NCI-H82 (cell line): ENCODE measurements at regions not wholly inside any gene's neighbourhood (a gene's known extent, or its start where the extent isn't known, plus 50 kb on each side); places are given as distances from the start of the nearest gene placed in this dataset.
"Not testable (repeated sequence)": the region's sequence is repeated elsewhere in the genome, so short reads cannot be mapped to it uniquely, and the experiment has no call there.

Experiments used
- DNase-seq: peaks from one replicate; lab custom pipeline; 2025; lab: John Stamatoyannopoulos, UW

DNA sequence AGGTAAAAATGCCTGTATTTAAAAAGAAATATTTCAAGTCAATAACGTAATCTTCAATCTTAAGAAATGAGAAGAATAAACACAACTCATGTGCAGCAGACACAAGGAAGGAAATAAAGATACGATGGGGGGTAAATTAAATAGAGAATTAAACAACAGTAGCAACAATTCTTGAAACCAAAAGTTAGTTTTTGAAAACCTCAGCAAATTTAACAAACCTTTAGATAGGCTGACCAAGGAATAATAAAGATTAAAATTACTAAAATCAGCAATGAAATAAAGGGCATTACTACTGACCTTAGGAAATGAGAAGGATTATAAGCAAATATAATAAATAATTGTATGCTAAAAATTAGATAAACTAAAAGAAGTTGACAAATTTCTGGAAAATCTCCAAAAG, 178.9 kb downstream of the RTP5 start:
- DNase-seq, result no peak

DNA sequence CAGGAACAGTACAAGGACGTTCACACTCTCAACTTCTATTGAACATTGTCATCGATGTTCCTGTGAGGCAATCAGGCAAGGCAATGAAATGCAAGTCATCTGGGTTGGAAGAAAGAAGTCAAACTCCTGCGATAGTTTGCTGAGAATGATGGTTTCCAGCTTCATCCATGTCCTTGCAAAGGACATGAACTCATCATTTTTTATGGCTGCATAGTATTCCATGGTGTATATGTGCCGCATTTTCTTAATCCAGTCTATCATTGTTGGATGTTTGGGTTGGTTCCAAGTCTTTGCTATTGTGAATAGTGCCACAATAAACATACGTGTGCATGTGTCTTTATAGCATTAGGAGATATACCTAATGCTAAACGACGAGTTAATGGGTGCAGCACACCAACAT, 180.0 kb downstream of the RTP5 start:
- DNase-seq, result not testable (repeated sequence)

GRCh38 chr2:242051463-242051862, 181.9 kb downstream of the RTP5 start:
- no peak for DNase-seq

DNA sequence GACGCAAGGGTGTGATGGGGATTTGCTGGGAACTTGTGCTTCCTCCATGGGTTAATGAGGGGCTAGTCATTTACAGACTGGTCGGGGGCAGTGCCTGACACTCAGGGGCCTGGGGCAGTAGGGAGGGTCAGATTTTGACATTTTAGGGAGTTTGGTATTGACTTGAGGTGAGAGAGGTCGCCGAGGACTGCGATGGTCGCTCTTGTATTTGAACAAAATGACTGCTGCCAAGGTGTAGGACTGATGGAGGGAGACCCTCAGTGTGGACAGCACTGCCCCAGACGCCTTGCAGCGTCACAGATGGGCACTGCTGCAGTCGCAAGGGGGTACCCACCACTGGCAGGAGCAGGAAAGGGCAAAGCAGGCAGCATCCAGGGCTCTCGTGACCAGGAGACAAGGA, 182.9 kb downstream of the RTP5 start:
- no peak for DNase-seq

DNA sequence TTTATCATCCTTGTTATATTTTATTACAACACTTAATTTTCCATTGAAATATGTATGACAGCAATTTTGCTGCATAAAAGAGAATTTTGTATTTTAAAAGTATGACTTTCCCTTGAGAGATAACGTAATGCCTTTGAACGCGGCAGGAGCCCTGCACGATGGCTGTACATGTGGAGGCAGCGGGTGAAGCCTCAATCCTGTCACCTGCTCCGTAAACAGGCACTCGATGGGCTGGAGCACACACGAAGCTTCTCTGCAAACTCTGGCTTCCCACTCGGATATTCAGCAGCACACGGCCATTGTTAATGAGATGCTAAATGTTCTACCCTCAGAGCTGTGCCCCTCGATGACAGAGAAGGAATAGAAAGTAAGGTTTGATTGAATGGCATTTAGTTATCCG, 184.4 kb downstream of the RTP5 start:
- no peak for DNase-seq

GRCh38 chr2:242054406-242054805, 184.9 kb downstream of the RTP5 start:
- no peak for DNase-seq

DNA sequence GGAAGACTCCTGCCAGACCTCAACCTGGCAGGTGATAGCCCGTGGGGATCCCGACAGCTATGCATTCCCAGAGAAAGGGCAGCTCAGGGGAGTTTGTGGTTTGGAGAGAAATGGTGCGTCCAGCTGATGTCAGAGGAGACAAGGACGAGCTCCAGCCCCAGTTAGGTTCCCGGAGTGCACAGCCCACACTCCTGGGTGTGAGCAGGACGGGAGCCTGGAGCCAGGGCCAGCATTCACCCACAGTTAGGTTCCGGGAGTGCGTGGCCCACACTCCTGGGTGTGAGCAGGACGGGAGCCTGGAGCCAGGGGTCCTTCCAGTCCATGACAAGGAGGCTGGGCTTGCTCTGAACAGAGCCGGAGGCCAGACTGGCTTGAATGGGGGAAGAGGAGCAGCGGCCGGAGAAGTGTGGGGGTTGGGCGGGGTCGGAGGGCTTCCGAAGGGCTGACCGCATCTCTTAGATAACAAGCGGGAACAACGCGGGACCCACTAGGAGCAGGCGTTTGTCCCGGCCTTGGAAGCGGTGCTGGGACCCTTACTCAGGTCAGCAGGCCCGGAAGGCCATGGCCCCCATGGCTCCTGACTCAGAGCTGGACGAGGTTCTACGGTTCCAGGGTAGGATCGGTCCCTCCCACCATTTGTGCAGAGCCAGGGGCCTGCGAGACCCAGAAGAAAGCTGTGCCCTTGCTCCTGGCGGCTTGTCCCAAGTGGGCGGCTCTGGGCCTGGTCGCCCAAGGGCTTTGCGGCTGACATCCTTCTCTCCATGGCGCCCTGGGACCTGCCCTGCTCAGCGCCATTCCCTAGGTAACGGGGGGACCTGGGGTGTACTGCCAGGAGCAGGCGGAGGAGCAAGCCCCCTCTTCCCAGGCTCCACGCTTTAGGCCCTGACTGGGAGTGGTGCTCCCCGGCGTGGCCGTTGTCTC, 185.6 kb downstream of the RTP5 start:
- no peak for DNase-seq

GRCh38 chr2:242056026-242056425, 186.5 kb downstream of the RTP5 start:
- DNase-seq, result no peak

- no peak for DNase-seq
These were observed 187.3 kb downstream of the RTP5 start for GRCh38 chr2:242056785-242057184.

DNA sequence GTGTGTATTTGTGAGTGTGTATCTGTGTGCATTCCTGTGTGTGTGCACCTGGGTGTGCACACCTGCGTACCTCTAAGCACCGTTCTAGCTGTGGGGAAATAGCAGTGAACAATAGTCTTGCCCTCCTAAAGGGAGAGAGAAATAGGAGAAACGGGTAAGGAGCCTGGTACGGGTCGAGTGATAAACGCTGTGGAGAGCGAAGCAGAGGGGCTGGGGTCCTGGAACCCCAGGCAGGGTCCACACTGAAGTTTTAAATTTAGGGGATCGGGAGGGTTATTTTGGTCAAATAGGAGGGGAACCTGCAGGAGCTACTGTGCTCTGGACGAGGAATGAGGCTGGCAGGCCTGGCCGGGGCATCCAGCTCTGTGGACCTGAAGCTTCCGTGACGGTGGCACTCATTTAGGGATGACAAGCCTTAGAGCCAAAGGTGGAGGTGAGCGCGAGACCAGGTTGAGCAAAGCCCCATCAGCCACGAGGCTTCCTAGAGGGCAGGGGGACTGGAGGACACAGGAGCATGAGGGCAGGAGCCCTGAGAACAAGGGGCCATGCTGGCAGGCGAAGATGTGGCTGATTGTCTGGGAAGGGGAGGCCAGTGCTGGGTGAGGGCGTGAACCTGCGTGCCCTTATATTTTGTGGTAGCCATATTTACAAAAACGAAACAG, 188.0 kb downstream of the RTP5 start:
- no peak for DNase-seq

GRCh38 chr2:242058116-242058680, 188.7 kb downstream of the RTP5 start:
- DNase-seq, result no peak

DNA sequence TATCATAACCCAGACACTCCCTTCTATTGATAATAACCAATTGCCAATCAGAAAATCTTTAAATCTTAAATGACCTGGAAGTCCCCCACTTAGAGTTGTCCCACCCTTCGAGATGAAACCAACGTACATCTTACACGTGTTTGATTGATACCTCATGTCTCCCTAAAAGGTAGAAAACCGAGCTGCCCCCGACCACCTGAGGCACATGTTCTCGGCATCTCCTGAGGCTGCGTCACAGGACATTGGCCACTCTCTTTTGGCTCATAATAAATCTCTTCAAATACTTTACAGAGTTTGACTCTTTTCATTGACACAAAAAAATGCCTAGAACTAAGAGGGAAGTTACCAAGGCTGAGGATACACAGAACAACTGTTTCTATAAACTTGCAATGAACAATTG, 190.0 kb downstream of the RTP5 start:
- no peak for DNase-seq

DNA sequence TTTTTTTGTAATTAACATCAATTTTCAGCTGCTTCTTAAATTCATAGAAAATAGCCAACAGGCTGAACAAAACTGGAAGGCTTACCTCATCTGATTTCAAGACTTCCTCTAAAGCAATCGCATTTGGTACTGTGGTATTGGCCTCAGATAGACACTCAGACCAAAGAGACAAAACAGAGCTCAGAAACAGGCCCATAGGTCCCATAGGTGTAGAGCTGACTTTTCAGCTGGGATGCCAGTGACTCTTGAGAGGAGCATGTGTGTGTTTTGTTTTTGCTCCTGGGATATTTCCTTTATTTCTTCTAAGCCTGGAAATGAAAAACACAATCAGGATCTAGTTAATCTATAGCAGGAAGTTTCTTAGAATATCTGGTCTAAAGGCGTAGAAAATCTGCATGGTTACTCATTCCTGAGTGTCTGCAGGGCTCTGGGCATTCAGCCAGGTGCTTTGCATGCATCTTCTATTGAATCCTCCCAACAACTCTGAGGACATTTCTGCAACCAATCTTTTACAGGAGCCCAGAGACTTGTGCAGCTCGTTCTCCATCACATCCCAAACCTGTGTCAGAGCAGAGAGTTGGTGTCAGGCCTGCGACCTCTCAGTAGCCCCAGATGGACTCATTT, 190.8 kb downstream of the RTP5 start:
- DNase-seq, result no peak

DNA sequence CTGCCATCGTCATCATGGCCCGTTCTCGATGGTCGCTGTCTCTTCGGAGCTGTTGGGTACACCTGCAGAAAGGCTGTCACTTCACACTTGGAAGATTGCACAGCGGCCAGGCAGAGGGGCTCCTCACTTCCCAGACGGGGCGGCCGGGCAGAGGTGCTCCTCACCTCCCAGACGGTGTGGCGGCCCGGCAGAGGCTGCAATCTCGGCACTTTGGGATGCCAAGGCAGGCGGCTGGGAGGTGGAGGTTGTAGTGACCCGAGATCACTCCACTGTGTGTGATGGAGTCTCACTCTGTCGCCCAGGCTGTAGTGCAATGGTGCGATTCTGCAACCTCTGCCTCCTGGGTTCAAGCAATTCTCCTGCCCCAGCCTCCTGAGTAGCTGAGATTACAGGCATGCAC, 192.4 kb downstream of the RTP5 start:
- DNase-seq, result not testable (repeated sequence)

GRCh38 chr2:242063436-242063835, 193.9 kb downstream of the RTP5 start:
- DNase-seq, result no peak

- no peak for DNase-seq
These were observed 194.3 kb downstream of the RTP5 start for GRCh38 chr2:242063850-242064249.

DNA sequence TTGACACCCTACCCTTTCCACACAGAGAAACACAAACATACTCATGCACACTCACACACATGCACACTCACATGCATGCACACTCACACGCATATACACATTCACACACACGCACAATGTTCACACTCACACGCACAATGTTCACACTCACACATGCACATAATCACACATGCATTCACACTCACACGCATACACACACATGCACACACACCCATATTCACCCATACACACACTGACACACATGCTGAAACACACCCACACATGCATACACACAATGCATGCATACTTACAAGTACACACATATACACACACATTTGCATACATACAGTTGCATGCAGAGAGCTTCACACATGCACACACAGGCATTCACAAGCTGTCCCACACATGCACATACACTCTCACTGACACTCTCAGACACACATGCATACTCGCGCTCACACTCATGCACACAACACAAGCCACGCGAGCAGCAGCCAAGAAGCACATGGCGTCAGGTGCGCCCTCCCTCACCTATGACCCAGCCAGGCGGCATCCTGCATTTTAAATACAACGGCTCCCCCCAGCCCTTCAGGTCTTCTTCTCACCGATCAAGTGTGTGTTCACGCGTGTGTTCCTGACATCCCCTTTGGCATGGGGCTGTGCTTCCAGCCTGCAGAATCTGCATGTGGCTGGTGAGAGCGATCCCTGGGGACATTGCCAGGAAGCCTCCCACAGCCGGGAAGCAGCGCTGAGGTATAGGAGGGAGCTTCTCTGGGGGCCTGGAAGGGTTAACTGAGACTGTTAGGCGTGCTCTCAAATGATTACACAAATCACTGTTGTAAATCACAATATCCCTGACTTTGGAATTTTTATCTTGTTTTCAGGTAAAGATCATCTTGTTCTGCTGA, 195.1 kb downstream of the RTP5 start:
- DNase-seq, result no peak

DNA sequence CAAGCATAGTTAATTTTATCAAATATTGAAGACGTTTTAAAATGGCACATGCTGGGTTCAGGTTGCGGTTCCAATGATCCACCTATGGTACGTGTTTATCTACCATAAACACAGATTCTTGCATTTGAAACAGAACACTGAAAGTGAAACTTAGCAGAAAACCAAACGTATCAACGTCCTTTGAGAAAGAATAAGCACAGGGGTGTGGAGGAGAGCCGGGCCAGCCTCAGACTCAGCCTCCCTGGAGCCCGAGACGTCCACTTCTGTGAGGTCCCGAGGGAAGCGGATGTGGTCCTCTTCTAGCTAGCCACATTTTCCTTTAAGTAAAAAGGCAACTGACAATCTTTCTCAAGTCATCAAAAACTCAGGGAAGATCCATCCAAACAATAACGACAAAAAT, 195.9 kb downstream of the RTP5 start:
- no peak for DNase-seq

DNA sequence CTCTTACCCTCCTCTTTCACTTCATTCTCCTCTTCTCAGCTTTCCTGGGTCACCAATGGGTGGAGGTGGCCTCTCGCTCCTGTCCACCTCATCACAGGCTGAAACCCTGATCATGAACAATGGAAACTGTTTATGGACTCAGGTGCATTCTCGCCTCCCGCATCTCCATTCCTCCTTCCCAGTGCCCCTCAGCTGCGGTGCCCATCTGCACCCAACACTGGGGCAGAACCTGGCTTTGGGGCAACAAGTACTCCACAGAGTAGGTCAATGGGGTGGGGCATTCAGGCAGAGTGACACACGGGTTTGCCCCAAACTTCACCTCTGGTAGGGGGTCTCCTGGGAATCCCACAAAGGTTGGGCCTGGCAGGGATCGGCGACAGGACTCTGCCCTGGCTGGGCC, 199.5 kb downstream of the RTP5 start:
- DNase-seq, result no peak

GRCh38 chr2:242069938-242070395, 200.4 kb downstream of the RTP5 start:
- DNase-seq, result not testable (repeated sequence)

DNA sequence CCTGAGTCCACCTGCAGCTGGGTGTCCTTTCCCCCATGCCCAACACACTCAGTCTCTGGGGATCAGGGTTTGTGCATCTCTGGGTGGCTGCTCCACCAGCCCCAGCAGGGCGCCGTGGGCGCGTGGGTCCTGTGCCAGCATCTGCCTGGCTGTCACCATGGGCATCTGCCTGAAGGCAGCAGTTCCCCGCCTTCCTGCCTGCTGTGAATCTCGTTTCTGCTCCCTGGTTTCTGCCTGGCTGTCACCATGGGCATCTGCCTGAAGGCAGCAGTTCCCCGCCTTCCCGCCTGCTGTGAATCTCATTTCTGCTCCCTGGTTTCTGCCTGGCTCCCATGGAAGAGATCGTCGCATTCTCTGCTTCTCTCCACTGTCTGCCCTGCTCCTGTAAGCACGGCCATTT, 201.2 kb downstream of the RTP5 start:
- DNase-seq, result not testable (repeated sequence)

DNA sequence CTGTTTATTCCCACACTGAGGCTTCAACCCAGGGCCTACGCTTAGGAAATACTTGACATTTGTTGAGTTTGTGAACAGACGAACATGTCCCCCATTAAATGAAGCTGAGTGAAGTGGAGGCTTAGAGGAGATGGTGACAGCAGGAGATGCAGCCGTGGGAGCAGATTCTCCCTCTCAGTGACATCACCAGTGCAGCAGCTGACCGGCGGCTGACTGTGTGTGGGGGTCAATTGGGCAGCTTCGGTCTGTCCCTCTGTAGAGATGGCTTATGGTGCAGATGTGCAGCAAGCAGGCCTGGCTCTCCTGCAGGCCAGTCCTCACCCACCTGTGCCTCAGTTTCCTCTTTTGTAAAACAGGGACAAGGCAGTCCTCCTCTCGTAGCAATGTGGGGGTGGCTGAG, 201.8 kb downstream of the RTP5 start:
- not testable (repeated sequence) for DNase-seq
